ENCODE measurements at regions not wholly inside any gene's neighbourhood (a gene's known extent, or its start where the extent isn't known, plus 50 kb on each side); places are given as distances from the start of the nearest gene placed in this dataset.

DNA sequence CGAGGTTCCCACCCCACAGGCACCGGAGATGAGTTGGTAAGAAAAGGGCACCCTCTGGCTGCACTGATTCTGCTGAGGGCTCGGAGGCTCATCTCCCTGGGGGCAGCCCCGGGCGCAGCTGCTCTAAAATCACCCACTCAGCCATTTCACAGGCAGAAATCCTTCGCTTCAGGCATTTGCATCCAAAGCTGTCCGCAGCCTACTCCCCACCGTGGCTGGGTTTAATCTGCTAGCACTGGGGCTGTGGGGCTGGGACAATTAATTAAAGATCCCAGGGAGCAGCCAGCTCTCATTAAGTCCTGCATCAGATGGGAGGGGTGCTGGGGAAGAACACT is 104.3 kb upstream of the PRR20G start:
- no peak overlapping the region for H3K27ac ChIP-seq
- H3K4me3 ChIP-seq = no peak overlapping the region
- ATAC-seq (no peak), DNase-seq (no peak)
- no peaks in the 10 kb centered on the region for H3K9me3 ChIP-seq
- H3K36me3 ChIP-seq = no peaks in the 10 kb centered on the region
- no peaks in the 10 kb centered on the region for H3K4me1 ChIP-seq
- TF ChIP-seq, protein P1, sequence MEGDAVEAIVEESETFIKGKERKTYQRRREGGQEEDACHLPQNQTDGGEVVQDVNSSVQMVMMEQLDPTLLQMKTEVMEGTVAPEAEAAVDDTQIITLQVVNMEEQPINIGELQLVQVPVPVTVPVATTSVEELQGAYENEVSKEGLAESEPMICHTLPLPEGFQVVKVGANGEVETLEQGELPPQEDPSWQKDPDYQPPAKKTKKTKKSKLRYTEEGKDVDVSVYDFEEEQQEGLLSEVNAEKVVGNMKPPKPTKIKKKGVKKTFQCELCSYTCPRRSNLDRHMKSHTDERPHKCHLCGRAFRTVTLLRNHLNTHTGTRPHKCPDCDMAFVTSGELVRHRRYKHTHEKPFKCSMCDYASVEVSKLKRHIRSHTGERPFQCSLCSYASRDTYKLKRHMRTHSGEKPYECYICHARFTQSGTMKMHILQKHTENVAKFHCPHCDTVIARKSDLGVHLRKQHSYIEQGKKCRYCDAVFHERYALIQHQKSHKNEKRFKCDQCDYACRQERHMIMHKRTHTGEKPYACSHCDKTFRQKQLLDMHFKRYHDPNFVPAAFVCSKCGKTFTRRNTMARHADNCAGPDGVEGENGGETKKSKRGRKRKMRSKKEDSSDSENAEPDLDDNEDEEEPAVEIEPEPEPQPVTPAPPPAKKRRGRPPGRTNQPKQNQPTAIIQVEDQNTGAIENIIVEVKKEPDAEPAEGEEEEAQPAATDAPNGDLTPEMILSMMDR (IDR thresholded peaks at IDR 0.05) = no peak
- intact Hi-C loops (cut with DNase I) = no loop called here
- H3K27me3 ChIP-seq = peaks cover 0 to 88% (median 82%) of the 10 kb centered on the region in 7 donors
- WGBS, 2 donors = 58 to 64% methylated on average over 8 of the region's 8 CpGs

DNA sequence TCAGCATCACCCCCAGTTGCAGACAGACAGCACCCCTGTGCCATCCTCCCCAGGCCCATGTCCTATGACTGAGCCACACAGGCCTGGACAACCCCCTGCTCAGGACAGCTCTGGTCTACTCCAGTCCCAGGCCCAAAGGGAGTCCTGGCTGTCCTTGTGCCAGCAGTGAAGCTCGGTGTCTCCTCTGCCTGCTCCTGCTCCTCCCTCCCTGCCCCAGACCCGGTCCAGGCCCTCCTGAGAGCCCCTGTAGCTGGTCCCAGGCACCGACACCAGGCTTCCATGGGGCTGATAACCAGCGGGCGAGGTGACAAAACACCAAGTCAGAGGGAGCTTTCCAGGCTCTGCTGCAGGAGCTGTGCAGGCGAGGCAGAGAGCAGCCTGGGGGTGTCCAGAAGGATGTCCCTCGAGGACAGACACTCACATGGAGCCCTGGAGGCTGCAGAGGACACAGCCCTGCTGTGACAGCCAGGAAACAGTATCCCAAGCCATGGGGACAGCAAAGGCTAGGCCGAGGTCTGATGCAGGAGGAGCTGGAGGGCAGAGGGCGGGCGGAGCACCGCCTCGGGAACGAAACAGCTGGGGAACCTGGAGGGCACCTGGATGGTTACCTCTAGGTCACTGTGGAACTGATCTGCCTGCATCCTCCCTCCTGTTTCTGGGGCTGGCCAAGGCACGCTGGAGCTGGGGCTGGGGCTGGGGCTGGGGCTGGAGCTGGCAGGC is 103.8 kb upstream of the PRR20G start:
- Histone ChIP-seq H3K27ac (no peak overlapping the region), H3K9me3 (no peaks in the 10 kb centered on the region), H3K27me3 (peaks cover 0 to 85% (median 77%) of the 10 kb centered on the region in 7 donors), H3K4me3 (no peak overlapping the region), H3K4me1 (no peaks in the 10 kb centered on the region), H3K36me3 (no peaks in the 10 kb centered on the region)
- no peak for DNase-seq
- WGBS, 2 donors = 59 to 61% methylated on average over 14 of the region's 14 CpGs
- intact Hi-C loops (cut with DNase I) = no loop called here
- TF ChIP-seq, protein P1 (IDR thresholded peaks at IDR 0.05) = no peak
- no peak for ATAC-seq

DNA sequence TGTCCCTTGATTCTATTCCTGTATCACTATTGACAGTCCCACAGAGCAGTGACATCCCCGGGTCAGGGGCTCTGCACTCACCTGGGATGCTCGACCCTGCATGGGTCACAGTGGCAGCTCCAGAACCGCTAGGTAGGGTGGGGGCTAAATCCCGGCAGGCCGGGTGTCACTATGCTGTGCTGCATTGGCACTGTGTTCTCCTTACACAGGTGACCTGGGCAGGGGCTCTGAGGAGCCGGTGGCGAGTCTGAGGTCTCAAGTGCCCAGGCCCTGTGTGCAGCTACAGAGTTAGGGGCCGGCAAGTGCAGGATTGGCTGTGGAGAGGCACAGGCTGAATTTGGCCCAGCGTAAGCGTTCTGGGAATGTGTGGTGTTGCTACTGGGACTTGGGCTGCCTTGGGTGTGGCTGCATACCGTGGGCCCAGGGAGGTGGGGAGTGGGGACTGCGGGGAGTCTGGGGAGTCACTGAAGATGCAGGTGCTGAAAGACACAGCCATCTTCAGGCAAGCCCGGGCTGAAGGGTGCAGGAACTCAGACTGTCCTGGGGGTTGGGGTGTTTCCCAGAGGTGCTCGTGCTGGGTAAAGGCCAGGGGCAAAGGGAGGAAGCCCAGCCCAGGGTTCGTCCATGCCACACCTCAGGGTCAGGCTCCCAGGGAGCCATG is 102.6 kb upstream of the PRR20G start:
- 64 to 66% methylated on average over 15 of the region's 15 CpGs for WGBS, 2 donors
- no peak overlapping the region for H3K4me3 ChIP-seq
- no peaks in the 10 kb centered on the region for H3K4me1 ChIP-seq
- H3K36me3 ChIP-seq = no peaks in the 10 kb centered on the region
- TF ChIP-seq, protein P1 (IDR thresholded peaks at IDR 0.05) = no peak
- H3K9me3 ChIP-seq = no peaks in the 10 kb centered on the region
- no peak for ATAC-seq
- intact Hi-C loops (cut with DNase I) = no loop called here
- no peak overlapping the region for H3K27ac ChIP-seq
- DNase-seq = no peak
- H3K27me3 ChIP-seq = peaks cover 0 to 83% (median 72%) of the 10 kb centered on the region in 7 donors

DNA sequence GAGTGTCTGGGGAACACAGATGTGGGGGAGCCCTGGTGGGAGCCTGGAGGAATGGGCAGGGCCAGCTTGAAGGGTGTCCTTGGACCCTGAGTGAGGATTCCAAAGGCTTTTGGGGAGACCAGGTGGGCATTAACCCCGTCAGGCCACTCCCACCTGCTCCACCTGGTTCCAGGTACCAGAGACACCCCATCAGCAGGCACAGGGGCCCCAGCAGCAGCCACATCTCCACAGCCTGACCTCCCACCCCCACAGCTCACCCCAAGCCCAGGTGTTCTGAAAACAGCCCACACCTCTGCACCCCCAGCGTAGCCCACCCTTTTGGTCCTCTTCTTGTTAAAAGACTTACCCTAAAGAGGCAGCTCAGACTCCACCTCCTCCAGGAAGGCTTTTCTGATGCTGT is 102.1 kb upstream of the PRR20G start:
- no peak for DNase-seq
- intact Hi-C loops (cut with DNase I) = no loop called here
- Histone ChIP-seq H3K27me3 (peaks cover 0 to 81% (median 67%) of the 10 kb centered on the region in 7 donors), H3K4me3 (no peak overlapping the region), H3K36me3 (no peaks in the 10 kb centered on the region), H3K9me3 (no peaks in the 10 kb centered on the region), H3K27ac (no peak overlapping the region), H3K4me1 (no peaks in the 10 kb centered on the region)
- 62 to 90% methylated on average over 2 of the region's 2 CpGs for WGBS, 2 donors
- TF ChIP-seq, protein P1 (IDR thresholded peaks at IDR 0.05) = no peak
- ATAC-seq = no peak
